Spleen (tissue), 11 donors: ENCODE measurements at regions not wholly inside any gene's neighbourhood (a gene's known extent, or its start where the extent isn't known, plus 50 kb on each side); places are given as distances from the start of the nearest gene placed in this dataset.

Experiments
- DNase-seq: peaks from one replicate; pipeline ENCODE4 v3.0.0-alpha.2; 2020
- H3K27ac ChIP-seq, 8 donors: fragments of 200-600 bp; sonication (generic) in 7 of 8; 1 replicate in 4 of 8; 2 replicates in 4 of 8; pipeline versions ENCODE4 v1.5.0 to v1.8.0; 2016 to 2021; ENCODE audit warnings: inconsistent platforms in 4 of 8, mild to moderate bottlenecking in 4 of 8, moderate library complexity in 1 of 8
- H3K27me3 ChIP-seq, 7 donors: fragments of 200-600 bp; sonication (generic) in 6 of 7; replicated peaks in 1 of 7; 1 replicate in 4 of 7; 2 replicates in 3 of 7; pipeline versions ENCODE4 v1.5.0 to v1.8.0; 2016 to 2021; ENCODE audit warnings: inconsistent platforms in 3 of 7, mild to moderate bottlenecking in 1 of 7
- H3K36me3 ChIP-seq, 6 donors: fragments of 200-600 bp; sonication (generic) in 5 of 6; 1 replicate in 4 of 6; 2 replicates in 2 of 6; pipeline versions ENCODE4 v1.5.0 to v1.8.0; 2016 to 2021; ENCODE audit warnings: inconsistent platforms in 2 of 6
- H3K4me1 ChIP-seq, 6 donors: fragments of 200-600 bp; sonication (generic) in 5 of 6; 1 replicate in 3 of 6; 2 replicates in 3 of 6; pipeline versions ENCODE4 v1.5.0 to v1.8.0; 2016 to 2021; ENCODE audit warnings: inconsistent platforms in 3 of 6
- H3K4me3 ChIP-seq, 8 donors: fragments of 200-600 bp; sonication (generic) in 7 of 8; 1 replicate in 4 of 8; 2 replicates in 4 of 8; pipeline versions ENCODE4 v1.5.0 to v1.8.0; 2016 to 2021; ENCODE audit warnings: inconsistent platforms in 4 of 8, mild to moderate bottlenecking in 4 of 8, moderate library complexity in 2 of 8
- H3K9me3 ChIP-seq, 8 donors: fragments of 200-600 bp; sonication (generic) in 7 of 8; 1 replicate in 4 of 8; 2 replicates in 4 of 8; pipeline versions ENCODE4 v1.5.0 to v1.8.0; 2016 to 2021; ENCODE audit warnings: inconsistent platforms in 4 of 8
- POLR2A ChIP-seq, 3 donors: fragments of 450-650 bp; IDR thresholded peaks; one replicate each; pipeline ENCODE4 v1.5.1; 2017; ENCODE audit warnings: antibody characterized with exemption in 3 of 3, mild to moderate bottlenecking in 1 of 3
- POLR2AphosphoS5 ChIP-seq, 3 donors: sonication (generic); formaldehyde crosslinking; IDR thresholded peaks; one replicate each; pipeline ENCODE4 v1.5.1; 2017; ENCODE audit warnings: antibody characterized with exemption in 3 of 3
- WGBS, 5 donors: extraction: QIAGEN DNeasy Blood & Tissue Kit in 3 of 5; methylation state at CpG; one replicate each; pipeline versions ENCODE4 v1.1.5 to v1.1.7; 2013 to 2018; 5-methylcytosine and 5-hydroxymethylcytosine counted together
- intact Hi-C: fragments of 100-400 bp; cut with DNase I; formaldehyde crosslinking; loops from one replicate; pipeline ENCODE4 v1.15.0; 2023; ENCODE audit warnings: low total_unique reads
- TF ChIP-seq, protein P1 (sequence below), 11 experiments: fragments of 200-600 bp in 7 of 11; fragments of 450-650 bp in 4 of 11; sonication (generic) in 4 of 11; IDR thresholded peaks in 8 of 11; conservative IDR thresholded peaks in 3 of 11; 1 replicate in 7 of 11; 2 replicates in 4 of 11; pipeline versions ENCODE4 v1.4.0 to v1.8.0; 2016 to 2021; ENCODE audit warnings: antibody characterized with exemption in 11 of 11, inconsistent platforms in 4 of 11, mild to moderate bottlenecking in 1 of 11
- donor health status: healthy with polysubstance abuse.
- donor health status: DM: no; HTN: no; CAD: no; lungs with moderate emphysema.
- donor health status: DM: no; HTN: no; CAD: no.
- donor health status: Bipolar disorder and iron deficiency.
- donor health status: healthy.
- donor health status: DM: no; HTN: no; CAD: no.
- donor health status: DM: yes; HTN: yes; CAD: no.

DNA sequence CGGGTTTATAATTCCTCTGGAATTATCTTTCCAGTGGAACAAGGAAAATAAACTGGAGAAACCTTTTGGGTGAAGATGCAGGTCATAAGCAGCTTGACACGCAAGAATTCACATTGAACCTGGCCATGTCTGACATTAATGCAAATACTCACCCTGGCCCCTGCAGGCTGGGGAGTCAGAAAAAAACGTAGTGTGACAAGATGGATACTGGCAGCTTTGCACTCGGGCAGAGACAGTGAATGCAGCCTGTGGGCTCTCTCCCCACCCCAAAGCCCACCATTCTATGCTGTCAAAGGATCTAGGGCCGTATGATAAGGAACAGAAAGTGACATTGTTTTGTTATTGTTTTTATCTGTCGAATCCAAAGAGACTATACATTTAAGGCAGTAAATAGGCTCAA lies 223.1 kb downstream of the RBM43 start:
- TF ChIP-seq POLR2A (IDR thresholded peaks at IDR 0.05) (no peak), POLR2AphosphoS5 (IDR thresholded peaks at IDR 0.05) (no peak)
- TF ChIP-seq, protein P1, sequence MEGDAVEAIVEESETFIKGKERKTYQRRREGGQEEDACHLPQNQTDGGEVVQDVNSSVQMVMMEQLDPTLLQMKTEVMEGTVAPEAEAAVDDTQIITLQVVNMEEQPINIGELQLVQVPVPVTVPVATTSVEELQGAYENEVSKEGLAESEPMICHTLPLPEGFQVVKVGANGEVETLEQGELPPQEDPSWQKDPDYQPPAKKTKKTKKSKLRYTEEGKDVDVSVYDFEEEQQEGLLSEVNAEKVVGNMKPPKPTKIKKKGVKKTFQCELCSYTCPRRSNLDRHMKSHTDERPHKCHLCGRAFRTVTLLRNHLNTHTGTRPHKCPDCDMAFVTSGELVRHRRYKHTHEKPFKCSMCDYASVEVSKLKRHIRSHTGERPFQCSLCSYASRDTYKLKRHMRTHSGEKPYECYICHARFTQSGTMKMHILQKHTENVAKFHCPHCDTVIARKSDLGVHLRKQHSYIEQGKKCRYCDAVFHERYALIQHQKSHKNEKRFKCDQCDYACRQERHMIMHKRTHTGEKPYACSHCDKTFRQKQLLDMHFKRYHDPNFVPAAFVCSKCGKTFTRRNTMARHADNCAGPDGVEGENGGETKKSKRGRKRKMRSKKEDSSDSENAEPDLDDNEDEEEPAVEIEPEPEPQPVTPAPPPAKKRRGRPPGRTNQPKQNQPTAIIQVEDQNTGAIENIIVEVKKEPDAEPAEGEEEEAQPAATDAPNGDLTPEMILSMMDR (IDR thresholded peaks at IDR 0.05 in 8 of 11, conservative IDR thresholded peaks at IDR 0.05 in 3 of 11): no peak
- Histone ChIP-seq H3K9me3 (no peaks in the 10 kb centered on the region), H3K4me3 (no peak overlapping the region), H3K36me3 (no peaks in the 10 kb centered on the region), H3K4me1 (no peaks in the 10 kb centered on the region), H3K27me3 (no peaks in the 10 kb centered on the region), H3K27ac (no peak overlapping the region)
- no peak for DNase-seq
- intact Hi-C loops: no loop called here
- 73 to 82% (median 78%) methylated on average over 6 of the region's 6 CpGs for WGBS, 5 donors

DNA sequence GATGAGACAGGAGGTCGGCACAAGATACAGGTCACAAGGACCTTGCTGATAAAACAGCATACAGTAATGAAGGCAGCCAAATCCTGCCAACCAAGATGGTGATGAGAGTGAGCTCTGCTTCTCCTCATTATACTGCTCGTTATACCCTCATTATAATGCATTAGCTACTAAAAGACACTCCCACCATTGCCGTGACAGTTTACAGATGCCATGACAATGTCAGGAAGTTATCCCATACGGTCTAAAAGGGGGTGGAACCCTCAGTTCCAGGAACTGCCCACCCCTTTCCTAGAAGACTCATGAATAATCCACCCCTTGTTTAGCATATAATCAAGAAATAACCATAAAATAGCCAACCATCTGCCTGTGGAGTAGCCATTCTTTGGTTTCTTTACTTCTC lies 224.2 kb downstream of the RBM43 start:
- Histone ChIP-seq H3K27ac (no peak overlapping the region), H3K4me1 (no peaks in the 10 kb centered on the region), H3K27me3 (no peaks in the 10 kb centered on the region), H3K4me3 (no peak overlapping the region), H3K36me3 (no peaks in the 10 kb centered on the region), H3K9me3 (no peaks in the 10 kb centered on the region)
- 53 to 64% (median 56%) methylated on average over 4 of the region's 4 CpGs for WGBS, 5 donors
- TF ChIP-seq POLR2A (IDR thresholded peaks at IDR 0.05) (no peak), POLR2AphosphoS5 (IDR thresholded peaks at IDR 0.05) (no peak)
- TF ChIP-seq, protein P1 (IDR thresholded peaks at IDR 0.05 in 8 of 11, conservative IDR thresholded peaks at IDR 0.05 in 3 of 11): no peak
- intact Hi-C loops: no loop called here
- no peak for DNase-seq

DNA sequence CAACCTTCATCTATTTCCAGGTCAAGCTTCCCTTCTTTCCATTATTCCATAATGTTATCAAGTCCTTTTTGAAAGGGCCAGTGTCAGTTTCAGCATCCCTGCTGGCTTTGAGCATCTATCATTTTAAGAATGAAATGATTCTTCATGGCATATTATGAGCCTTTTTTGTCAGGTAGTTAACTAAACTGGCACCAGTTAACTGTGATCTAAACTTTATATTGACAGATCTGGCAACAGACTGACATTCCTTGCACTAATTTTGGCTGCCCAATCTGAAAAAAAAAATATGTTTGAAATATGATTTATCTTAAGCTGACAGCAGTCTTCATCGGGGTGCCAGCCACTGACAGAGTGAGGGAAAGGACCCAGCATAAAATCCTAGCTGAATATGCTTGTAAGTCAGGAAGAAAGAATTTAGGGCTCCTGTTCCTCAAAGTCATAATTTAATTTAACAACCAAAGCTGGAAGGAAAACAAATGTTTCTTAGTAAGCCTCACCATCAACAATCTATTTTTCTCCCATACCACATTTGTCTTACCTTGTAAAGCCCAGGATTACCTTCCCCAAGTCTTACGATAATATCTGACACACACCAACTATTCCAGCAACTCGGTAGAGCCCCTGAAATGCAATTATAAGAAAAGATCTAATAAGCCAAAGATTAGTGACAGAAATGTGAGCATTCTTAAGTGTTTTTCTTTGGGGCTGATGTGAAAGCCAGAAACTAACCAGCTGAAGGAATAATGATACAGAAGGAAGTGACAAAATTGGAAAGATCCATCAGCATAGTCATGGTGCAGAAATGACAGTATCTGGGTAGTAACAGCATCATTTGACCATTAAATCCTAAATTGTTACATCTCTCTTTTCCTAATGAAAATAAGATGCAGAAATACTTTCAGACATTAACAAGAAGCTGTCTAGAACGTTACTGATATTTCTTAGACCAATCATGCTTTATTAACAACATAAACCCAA lies 228.1 kb downstream of the RBM43 start:
- intact Hi-C loops: no loop called here
- no peaks in the 10 kb centered on the region for H3K36me3 ChIP-seq
- H3K9me3 ChIP-seq: no peaks in the 10 kb centered on the region
- no peak for DNase-seq
- peak overlapping the region in 1 of 8 donors; percentile 46 for H3K27ac ChIP-seq
- peaks cover 0 to 14% (median 0%) of the 10 kb centered on the region in 6 donors for H3K4me1 ChIP-seq
- TF ChIP-seq, protein P1 (IDR thresholded peaks at IDR 0.05 in 8 of 11, conservative IDR thresholded peaks at IDR 0.05 in 3 of 11): no peak
- TF ChIP-seq POLR2A (IDR thresholded peaks at IDR 0.05): no peak
- TF ChIP-seq POLR2AphosphoS5 (IDR thresholded peaks at IDR 0.05): no peak
- WGBS, 5 donors: 65 to 74% (median 71%) methylated on average over 4 of the region's 4 CpGs
- H3K27me3 ChIP-seq: no peaks in the 10 kb centered on the region
- H3K4me3 ChIP-seq: no peak overlapping the region

DNA sequence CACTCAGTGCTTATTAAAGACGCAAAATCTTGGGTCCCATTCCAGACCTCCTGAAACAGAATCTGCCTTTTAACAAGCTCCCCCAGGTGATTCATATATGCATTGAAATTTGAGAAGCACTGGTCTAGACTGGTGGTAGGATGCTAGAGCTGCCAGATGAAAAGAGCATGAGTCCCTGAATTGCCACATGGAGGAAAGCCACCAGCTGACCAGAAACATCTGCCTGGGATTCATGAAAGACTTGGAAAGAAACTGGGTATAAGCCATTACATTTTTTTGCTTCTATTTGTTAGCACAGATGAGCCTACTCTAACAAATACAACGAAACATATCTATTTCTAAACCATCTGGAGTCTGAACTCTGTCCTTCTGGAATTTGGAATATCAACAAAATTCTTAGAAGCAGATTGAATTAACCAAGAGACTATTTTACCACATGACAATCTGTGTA lies 228.9 kb downstream of the RBM43 start:
- Histone ChIP-seq H3K4me3 (no peak overlapping the region), H3K27me3 (no peaks in the 10 kb centered on the region), H3K4me1 (peaks cover 0 to 14% (median 0%) of the 10 kb centered on the region in 6 donors), H3K9me3 (no peaks in the 10 kb centered on the region), H3K36me3 (no peaks in the 10 kb centered on the region), H3K27ac (peak overlapping the region in 2 of 8 donors; percentile 11 to 46)
- no peak for DNase-seq
- WGBS, 5 donors: 64 to 79% (median 73%) methylated on average over 2 of the region's 2 CpGs
- TF ChIP-seq POLR2A (IDR thresholded peaks at IDR 0.05): no peak
- TF ChIP-seq, protein P1 (IDR thresholded peaks at IDR 0.05 in 8 of 11, conservative IDR thresholded peaks at IDR 0.05 in 3 of 11): no peak
- intact Hi-C loops: no loop called here
